IPS DF 4.7 (cell line): ENCODE measurements at regions not wholly inside any gene's neighbourhood (a gene's known extent, or its start where the extent isn't known, plus 50 kb on each side); places are given as distances from the start of the nearest gene placed in this dataset.
"Not testable (repeated sequence)": the region's sequence is repeated elsewhere in the genome, so short reads cannot be mapped to it uniquely, and the experiment has no call there.

Experiments used
- DNase-seq: peaks from one replicate; pipeline ENCODE4 v3.0.0-alpha.2; 2013; ENCODE audit warnings: low spot score; ENCODE audit errors: extremely low read depth

GRCh38 chr4:114287079-114287696 lies 307.7 kb upstream of the ARSJ start:
- no peak for DNase-seq

- DNase-seq, result no peak
Measured at GRCh38 chr4:114296126-114296525, 302.5 kb upstream of the UGT8 start.

- no peak for DNase-seq
Measured at GRCh38 chr4:114302472-114302871, 296.1 kb upstream of the UGT8 start.

GRCh38 chr4:114304046-114304445 lies 294.6 kb upstream of the UGT8 start:
- no peak for DNase-seq

GRCh38 chr4:114304567-114304966 lies 294.0 kb upstream of the UGT8 start:
- no peak for DNase-seq

GRCh38 chr4:114306946-114307345 lies 291.7 kb upstream of the UGT8 start:
- DNase-seq, result no peak

GRCh38 chr4:114310296-114310925 lies 288.2 kb upstream of the UGT8 start:
- no peak for DNase-seq

- no peak for DNase-seq
Measured at GRCh38 chr4:114311787-114312186, 286.8 kb upstream of the UGT8 start.

- DNase-seq, result no peak
Measured at GRCh38 chr4:114312338-114312737, 286.3 kb upstream of the UGT8 start.

GRCh38 chr4:114316789-114317188 lies 281.8 kb upstream of the UGT8 start:
- DNase-seq, result no peak

GRCh38 chr4:114317564-114317963 lies 281.0 kb upstream of the UGT8 start:
- DNase-seq, result no peak

GRCh38 chr4:114318309-114318708 lies 280.3 kb upstream of the UGT8 start:
- no peak for DNase-seq

- no peak for DNase-seq
Measured at GRCh38 chr4:114320126-114320525, 278.5 kb upstream of the UGT8 start.

- no peak for DNase-seq
Measured at GRCh38 chr4:114321366-114321765, 277.2 kb upstream of the UGT8 start.

GRCh38 chr4:114323841-114324240 lies 274.8 kb upstream of the UGT8 start:
- DNase-seq, result no peak

- DNase-seq, result no peak
Measured at GRCh38 chr4:114326358-114326757, 272.2 kb upstream of the UGT8 start.

GRCh38 chr4:114332119-114332518 lies 266.5 kb upstream of the UGT8 start:
- no peak for DNase-seq

- DNase-seq, result not testable (repeated sequence)
Measured at GRCh38 chr4:114334363-114334762, 264.2 kb upstream of the UGT8 start.

- no peak for DNase-seq
Measured at GRCh38 chr4:114334884-114335330, 263.7 kb upstream of the UGT8 start.

- no peak for DNase-seq
Measured at GRCh38 chr4:114335339-114335738, 263.3 kb upstream of the UGT8 start.

GRCh38 chr4:114343015-114343414 lies 255.6 kb upstream of the UGT8 start:
- DNase-seq, result no peak

- DNase-seq, result no peak
Measured at GRCh38 chr4:114349543-114350175, 248.9 kb upstream of the UGT8 start.

GRCh38 chr4:114358901-114359300 lies 239.7 kb upstream of the UGT8 start:
- no peak for DNase-seq
